H1 (cell line): ENCODE measurements at regions not wholly inside any gene's neighbourhood (a gene's known extent, or its start where the extent isn't known, plus 50 kb on each side); places are given as distances from the start of the nearest gene placed in this dataset.

Experiments
- CEBPB ChIP-seq: IDR thresholded peaks from 2 replicates; pipeline ENCODE4 v1.6.1; 2012; ENCODE audit warnings: low read depth, low read length
- CHD7 ChIP-seq: fragments of 300-600 bp; sonication (generic); IDR thresholded peaks from 2 replicates; pipeline ENCODE4 v1.7.1; 2012; ENCODE audit warnings: low read length, moderate library complexity, mild to moderate bottlenecking, inconsistent platforms; ENCODE audit not compliant: insufficient replicate concordance
- CTBP2 ChIP-seq: IDR thresholded peaks from 2 replicates; pipeline ENCODE4 v1.7.0; 2011; ENCODE audit warnings: borderline replicate concordance, mild to moderate bottlenecking, moderate library complexity, mixed read lengths, low read length; ENCODE audit not compliant: insufficient read depth, insufficient read length
- MAFK ChIP-seq: IDR thresholded peaks from 2 replicates; pipeline ENCODE4 v1.6.1; 2012; ENCODE audit warnings: low read depth, mild to moderate bottlenecking, improper control_type of control experiment, low read length

GRCh38 chr4:45283352-45283751 is 557.0 kb upstream of the GNPDA2 start (continued):
- TF ChIP-seq CHD7 (no peak), CTBP2 (no peak), CEBPB (no peak), MAFK (no peak)
- TF ChIP-seq, all 59 proteins: peak for 0
